Glutamatergic neuron (in vitro differentiated cells): ENCODE measurements at regions not wholly inside any gene's neighbourhood (a gene's known extent, or its start where the extent isn't known, plus 50 kb on each side); places are given as distances from the start of the nearest gene placed in this dataset.

Experiments
- DNase-seq: peaks from one replicate; pipeline ENCODE4 v3.0.0; 2022
- H3K27ac Mint-ChIP-seq: one replicate; pipeline ENCODE4 v1.8.0; 2020; ENCODE audit warnings: mild to moderate bottlenecking, mixed read lengths, inconsistent platforms; ENCODE audit not compliant: unreplicated experiment
- H3K27me3 Mint-ChIP-seq: one replicate; pipeline ENCODE4 v1.8.0; 2020; ENCODE audit warnings: mild to moderate bottlenecking, moderate library complexity, mixed read lengths, inconsistent platforms; ENCODE audit not compliant: unreplicated experiment
- H3K36me3 Mint-ChIP-seq: one replicate; pipeline ENCODE4 v1.8.0; 2020; ENCODE audit warnings: mild to moderate bottlenecking, mixed read lengths, inconsistent platforms; ENCODE audit not compliant: unreplicated experiment
- H3K4me1 Mint-ChIP-seq: one replicate; pipeline ENCODE4 v1.8.0; 2020; ENCODE audit warnings: mild to moderate bottlenecking, low read depth, mixed read lengths, inconsistent platforms; ENCODE audit not compliant: unreplicated experiment
- H3K4me3 Mint-ChIP-seq: one replicate; pipeline ENCODE4 v1.8.0; 2020; ENCODE audit warnings: mild to moderate bottlenecking, mixed read lengths, inconsistent platforms; ENCODE audit not compliant: unreplicated experiment
- H3K9me3 Mint-ChIP-seq: one replicate; pipeline ENCODE4 v1.8.0; 2020; ENCODE audit warnings: mild to moderate bottlenecking, moderate library complexity, mixed read lengths, inconsistent platforms; ENCODE audit not compliant: unreplicated experiment
- CTCF ChIP-seq: fragments of 200-600 bp; sonication (generic); IDR thresholded peaks from one replicate; pipeline ENCODE4 v1.5.0; 2021; ENCODE audit not compliant: partially characterized antibody, unreplicated experiment

DNA sequence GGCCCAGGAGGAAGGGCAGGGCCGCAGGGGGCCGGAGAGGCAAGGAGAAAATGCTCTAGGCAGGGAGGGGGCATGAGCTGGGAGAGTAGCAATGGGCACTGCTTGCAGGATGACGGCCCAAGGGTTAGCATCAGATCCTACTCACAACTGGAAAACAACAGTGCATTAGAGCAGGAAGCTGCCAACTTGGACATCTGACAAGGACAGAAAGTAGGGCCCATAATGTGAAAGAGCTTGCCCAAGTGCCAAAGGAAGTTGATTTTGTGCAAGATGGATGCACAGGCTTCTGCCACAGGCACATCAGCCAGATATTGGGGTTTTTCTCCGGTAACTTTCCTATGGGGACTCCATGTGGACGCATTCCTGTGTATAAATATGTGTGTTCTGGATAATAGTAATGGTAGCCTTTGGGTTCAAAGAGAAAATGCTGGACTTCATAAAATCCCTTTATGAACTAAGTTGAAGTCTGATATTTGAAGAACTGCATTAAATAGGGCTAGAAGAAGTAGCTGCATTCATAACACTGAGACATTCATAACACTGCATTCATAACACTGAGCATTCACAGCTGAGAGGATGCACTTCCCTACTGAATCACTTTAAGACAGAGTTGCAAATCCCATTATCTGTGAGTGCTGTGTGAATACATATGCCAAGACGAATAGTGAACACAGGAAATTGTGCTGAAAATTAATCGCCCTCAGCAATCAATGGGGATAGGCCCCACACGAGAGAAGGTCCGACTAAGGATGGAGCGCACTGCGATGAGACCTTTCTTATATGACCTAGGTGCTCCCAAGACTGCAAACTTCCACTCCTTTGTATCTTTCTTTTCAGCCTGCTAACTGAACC is 235.6 kb upstream of the PRDM1 start:
- Mint-ChIP-seq H3K27me3 (no peaks in the 10 kb centered on the region), H3K27ac (peak overlapping the region; percentile 9), H3K36me3 (no peaks in the 10 kb centered on the region), H3K4me3 (no peak overlapping the region), H3K9me3 (peaks cover 3% of the 10 kb centered on the region), H3K4me1 (peaks cover 13% of the 10 kb centered on the region)
- DNase-seq: no peak
- TF ChIP-seq CTCF: no peak

DNA sequence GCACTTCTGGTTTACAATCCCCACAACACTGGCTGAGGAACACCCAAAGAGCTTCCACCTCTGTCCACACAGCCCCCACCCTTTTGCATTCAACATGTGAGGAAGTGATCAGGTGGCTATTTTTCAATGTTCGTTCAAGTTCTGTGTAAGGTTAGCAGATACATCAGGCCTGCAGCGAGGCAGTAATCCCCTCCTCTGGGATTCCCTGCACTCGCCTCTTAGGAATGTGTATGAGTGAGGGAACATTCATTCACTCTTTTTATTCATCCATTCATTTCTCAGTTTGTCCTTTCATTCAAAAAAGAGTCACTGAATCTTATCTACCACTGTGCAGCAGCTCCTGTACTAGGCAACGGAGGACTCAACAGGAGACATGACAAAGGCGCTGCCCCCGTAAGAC is 236.4 kb upstream of the PRDM1 start:
- Mint-ChIP-seq H3K9me3 (peaks cover 3% of the 10 kb centered on the region), H3K4me1 (peaks cover 13% of the 10 kb centered on the region), H3K4me3 (no peak overlapping the region), H3K36me3 (no peaks in the 10 kb centered on the region), H3K27ac (no peak overlapping the region), H3K27me3 (no peaks in the 10 kb centered on the region)
- no peak for TF ChIP-seq CTCF
- no peak for DNase-seq

DNA sequence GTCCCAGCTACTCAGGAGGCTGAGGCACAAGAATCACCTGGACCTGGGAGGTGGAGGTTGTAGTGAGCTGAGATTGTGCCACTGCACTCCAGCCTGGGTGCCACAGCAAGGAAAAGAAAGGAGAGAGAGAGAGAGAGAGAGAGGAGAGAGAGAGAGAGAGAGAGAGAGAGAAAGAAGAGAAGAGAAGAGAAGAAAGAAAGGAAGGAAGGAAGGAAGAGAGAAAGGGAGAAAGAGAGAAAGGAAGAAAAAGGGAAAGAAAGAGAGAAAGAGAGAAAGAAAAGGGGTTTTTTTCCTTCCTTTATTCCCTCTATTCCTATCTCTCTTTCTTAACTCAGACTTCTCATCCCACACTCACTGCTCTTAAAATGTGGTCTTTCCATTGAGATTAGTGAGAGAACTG is 238.7 kb upstream of the PRDM1 start:
- no peak overlapping the region for H3K27ac Mint-ChIP-seq
- peaks cover 3% of the 10 kb centered on the region for H3K9me3 Mint-ChIP-seq
- TF ChIP-seq CTCF: no peak
- peaks cover 13% of the 10 kb centered on the region for H3K4me1 Mint-ChIP-seq
- no peaks in the 10 kb centered on the region for H3K36me3 Mint-ChIP-seq
- peaks cover 3% of the 10 kb centered on the region for H3K27me3 Mint-ChIP-seq
- no peak overlapping the region for H3K4me3 Mint-ChIP-seq
- DNase-seq: no peak

- peaks cover 3% of the 10 kb centered on the region for H3K27me3 Mint-ChIP-seq
- H3K4me3 Mint-ChIP-seq: no peak overlapping the region
- H3K36me3 Mint-ChIP-seq: no peaks in the 10 kb centered on the region
- no peaks in the 10 kb centered on the region for H3K4me1 Mint-ChIP-seq
- DNase-seq: no peak
- no peak overlapping the region for H3K27ac Mint-ChIP-seq
- peaks cover 2% of the 10 kb centered on the region for H3K9me3 Mint-ChIP-seq
- TF ChIP-seq CTCF: no peak
Measured at GRCh38 chr6:105844275-105844883, 241.8 kb upstream of the PRDM1 start.

GRCh38 chr6:105839266-105839665 is 246.9 kb upstream of the PRDM1 start:
- Mint-ChIP-seq H3K27me3 (peaks cover 3% of the 10 kb centered on the region), H3K27ac (no peak overlapping the region), H3K4me1 (no peaks in the 10 kb centered on the region), H3K9me3 (no peaks in the 10 kb centered on the region), H3K4me3 (no peak overlapping the region), H3K36me3 (no peaks in the 10 kb centered on the region)
- no peak for TF ChIP-seq CTCF
- no peak for DNase-seq
